GM19468 (cell line): ENCODE measurements at regions not wholly inside any gene's neighbourhood (a gene's known extent, or its start where the extent isn't known, plus 50 kb on each side); places are given as distances from the start of the nearest gene placed in this dataset.
"Not testable (repeated sequence)": the region's sequence is repeated elsewhere in the genome, so short reads cannot be mapped to it uniquely, and the experiment has no call there.

Source experiments
- ATAC-seq: cut with Tn5 transposase; IDR thresholded peaks from one replicate; pipeline ENCODE4 v1.9.1; 2021; ENCODE audit warnings: mild to moderate bottlenecking, moderate library complexity, moderate number of reproducible peaks; ENCODE audit not compliant: unreplicated experiment; ENCODE audit errors: extremely low read depth

DNA sequence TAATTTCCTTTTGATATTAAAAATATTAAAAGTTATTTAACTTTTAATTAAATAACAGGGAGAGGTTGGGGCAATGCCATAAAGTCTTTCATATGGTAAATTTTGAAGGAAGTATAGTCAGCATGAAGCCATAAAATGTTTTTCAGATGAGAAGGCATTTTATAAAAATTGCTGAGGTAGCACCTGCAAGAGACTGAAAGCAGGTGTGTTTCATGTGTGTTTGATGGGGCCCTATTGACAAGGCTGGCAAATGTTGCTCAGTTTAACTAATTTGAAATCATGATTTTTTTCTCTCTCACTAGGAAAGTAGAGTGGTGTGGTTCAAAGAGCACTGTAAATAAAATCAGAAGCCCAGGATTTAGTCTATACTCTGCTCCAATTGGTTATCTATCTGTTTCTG, 805.8 kb upstream of the C9orf72 start:
- ATAC-seq, result no peak

DNA sequence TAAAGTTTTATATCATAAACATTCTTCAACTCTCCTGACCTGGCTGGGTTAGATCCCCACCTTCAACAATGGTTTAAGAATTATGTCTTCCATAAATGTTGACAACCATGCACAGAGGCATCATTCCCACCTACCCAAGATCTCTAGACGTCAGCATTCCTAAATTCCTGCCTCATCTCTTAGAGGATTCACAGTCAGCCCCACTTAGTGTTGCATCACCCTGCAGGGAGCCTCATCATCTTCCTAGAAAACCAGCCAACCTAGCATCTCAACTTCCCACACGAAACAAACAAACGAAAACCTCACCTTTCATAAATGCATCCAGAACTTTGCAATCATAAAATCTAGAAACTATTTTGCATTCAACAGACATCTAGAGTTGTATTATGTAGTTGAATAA, 816.1 kb upstream of the C9orf72 start:
- ATAC-seq, result no peak

DNA sequence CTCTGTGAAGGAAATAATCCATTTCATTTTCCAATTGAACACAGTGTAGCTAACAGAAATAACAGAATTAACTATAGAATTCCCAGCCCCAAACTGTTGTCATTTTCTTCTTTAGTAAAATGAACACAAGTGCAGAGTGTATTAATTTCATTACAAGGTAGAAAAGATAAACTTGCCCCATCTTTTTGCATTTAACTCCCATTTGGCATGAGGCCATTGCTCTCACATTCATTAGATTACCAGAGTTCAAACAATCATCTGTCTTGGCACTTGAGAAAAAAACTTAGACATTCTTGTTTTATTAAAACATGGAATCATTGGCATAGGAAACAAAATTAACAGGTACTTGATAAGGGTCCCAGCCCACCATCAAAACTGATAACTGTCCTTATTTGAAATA, 821.5 kb upstream of the C9orf72 start:
- no peak for ATAC-seq

DNA sequence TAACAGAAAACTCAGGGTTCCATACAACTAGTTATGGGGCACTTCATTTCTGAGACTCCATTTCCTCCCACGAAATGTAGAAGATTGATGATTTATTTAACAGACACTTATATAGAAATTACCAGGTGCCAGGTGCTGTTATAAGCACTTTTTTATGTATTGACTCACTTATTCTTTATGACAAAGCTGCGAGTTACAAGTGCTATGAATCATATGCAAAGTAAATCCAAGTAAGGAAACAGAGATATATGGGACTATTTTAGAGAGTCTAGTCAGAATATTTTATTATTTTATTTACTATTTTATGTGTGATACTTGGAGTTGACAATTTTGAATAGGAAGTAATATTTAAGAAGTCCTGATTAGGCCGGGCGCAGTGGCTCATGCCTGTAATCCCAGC, 822.8 kb upstream of the C9orf72 start:
- ATAC-seq, result no peak

DNA sequence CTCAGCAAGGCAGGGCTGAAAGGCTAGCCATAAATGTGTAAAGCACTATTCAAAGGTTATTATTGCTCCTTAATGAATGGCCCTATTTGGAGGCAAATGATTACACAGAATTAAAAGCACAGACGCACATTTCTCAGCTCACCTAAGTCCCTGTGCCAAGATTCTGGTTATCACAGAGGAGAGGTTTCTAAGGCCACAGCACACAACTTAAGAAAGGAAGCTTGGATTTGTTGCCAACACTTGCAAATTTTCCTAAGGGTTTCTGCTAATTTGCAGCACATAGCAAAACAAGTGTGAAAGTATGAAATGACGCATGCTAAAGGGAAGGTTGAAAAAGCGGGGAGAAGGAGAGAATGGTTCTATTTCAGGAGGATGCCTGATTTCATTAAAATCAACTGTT, 834.1 kb upstream of the C9orf72 start:
- ATAC-seq, result no peak

DNA sequence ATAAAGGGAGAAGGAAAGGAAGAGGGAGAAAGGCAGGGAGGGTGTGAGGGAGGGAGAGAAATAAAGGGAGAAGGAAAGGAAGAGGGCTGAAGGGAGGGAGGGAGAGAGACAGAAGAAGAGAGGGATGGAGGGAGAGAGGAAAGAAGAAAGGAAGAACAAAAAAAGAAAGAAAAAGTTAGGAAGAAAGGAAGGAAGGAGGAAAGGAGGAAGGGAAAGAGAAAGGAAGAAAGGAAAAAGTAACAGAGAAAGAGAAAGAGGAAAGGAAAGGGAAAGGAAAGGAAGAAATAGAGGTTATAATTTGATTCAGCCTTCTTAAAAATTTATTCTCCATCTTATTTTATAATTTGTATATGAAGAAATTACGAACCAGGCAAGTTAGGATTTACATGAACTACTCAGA, 836.6 kb upstream of the C9orf72 start:
- ATAC-seq, result no peak

DNA sequence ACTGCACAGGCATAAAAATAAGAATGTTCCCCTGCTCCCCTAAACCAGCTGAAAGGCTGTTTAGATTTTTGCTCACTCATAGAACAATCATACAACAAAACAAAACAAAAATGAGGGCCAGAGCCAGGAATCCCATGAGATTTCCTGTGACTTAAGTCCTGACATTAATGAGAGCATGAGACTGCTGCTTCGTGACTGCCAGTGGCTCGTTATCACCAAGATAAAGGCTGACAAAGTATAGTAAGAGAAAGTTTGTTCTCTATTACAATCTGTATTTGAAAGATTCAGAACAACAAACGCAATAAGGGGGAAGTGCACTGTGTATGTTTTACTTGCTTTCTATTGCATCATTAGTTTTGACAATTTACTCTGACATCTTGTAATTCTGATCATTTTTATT, 837.1 kb upstream of the C9orf72 start:
- no peak for ATAC-seq

DNA sequence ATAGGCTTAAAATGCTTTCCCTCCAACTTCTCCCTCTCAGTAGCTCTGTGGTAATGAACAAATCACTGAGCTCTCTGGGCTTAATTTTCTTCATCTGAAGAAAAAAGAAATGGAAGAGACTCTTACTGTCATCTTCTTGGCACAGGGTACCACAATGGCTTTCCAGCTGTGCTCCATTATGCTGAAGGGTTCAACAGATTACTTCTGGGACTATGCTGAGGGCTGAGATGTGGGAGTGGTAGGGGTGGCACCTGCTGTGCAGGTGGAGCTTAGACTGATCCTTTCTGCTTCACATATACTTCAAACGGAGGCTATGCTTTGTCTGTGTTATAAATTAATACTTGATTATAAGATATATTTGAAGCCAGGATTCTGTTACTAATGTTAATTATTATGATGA, 840.2 kb upstream of the C9orf72 start:
- no peak for ATAC-seq

DNA sequence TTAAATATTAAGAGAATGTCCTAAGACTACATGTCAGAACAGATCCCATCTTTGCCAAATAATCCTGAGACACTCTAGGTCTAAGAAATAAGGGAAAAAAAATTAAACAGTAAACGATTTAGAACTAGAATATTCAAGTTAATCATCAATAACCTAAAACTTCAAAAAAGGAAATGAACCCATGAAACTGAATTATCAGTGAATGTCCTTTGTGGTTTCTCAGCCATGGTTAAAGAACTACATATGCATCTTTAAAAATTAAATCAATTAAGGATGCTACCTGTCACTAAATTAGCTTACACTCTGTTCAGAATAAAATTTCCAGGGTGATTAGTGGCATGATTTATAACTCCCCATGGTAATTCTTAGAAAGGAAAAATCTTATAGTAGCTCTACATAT, 850.0 kb upstream of the C9orf72 start:
- ATAC-seq, result no peak

DNA sequence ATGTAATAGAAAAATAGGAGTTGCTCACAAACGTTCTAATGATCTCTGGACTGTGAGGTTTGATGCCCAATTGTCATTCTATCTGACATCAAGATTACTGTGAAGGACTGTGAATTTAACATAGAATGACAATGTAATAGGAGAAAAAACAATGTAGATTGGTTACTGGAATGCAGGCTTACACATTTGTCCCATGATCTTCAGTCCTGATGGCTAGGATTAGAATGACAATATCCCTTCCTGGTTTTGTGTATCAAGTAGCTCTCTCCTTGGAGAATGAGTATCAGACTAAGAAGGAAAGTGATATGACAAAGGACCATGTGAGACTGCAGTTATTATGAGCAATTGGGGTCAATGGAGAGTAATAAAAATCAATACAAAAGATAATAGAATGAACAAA, 862.2 kb upstream of the C9orf72 start:
- no peak for ATAC-seq

DNA sequence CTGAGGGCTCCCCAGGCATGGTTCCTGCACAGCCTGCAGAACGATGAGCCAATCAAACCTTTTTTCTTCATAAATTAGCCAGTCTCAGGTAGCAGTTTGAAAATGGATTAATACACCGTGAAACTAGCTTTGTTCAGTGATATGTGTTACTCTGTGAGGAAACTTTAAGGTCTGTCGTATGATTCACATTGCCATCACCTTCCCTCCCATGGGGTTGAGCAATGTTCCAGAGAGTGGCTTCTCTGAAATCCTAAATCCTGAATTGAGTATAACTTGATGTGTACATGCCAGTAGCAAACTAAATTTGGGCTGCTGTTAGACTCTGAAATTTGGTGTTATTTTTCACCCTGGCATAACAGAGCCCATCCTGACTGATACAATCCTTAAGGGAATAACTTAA, 866.4 kb upstream of the C9orf72 start:
- no peak for ATAC-seq

DNA sequence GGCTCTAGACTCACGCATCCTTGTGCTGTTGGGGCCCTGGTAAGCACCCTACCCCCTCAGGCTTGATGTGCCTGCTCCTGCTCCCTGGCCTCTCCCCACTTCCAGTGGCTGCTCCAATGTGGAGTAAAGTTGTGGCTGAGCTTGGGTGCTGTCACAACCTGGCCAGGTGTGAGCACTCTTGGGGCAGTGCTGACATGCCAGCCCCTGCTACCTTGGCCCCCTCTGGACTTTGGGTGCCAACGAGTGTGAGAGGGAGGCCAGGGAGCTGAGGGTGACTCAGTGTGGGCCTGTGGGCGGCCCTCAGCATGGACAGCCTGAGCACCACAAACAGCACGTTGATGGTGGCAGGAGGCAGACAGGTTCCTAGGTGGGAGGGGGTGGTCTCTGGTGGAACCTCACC, 870.2 kb upstream of the C9orf72 start:
- ATAC-seq, result no peak

DNA sequence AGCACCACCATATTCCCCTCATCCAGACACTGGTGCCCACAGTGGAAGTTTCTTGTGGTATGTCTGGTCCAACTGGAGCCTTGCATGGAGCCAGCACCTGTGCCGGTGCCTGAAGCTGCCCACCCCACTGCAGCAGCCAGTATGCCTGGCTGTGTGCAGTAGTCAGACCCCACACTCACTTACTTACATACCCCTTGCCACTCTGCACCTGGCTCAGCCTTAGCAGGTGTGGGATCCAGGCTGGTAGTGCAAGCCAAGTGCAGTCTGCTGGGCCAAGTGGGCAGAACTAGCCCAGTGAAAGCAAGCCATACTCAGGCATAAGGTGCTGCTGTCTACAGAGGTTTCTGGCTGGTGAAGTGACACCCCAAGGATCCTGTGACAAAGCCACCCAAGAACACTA, 871.4 kb upstream of the C9orf72 start:
- ATAC-seq, result no peak

DNA sequence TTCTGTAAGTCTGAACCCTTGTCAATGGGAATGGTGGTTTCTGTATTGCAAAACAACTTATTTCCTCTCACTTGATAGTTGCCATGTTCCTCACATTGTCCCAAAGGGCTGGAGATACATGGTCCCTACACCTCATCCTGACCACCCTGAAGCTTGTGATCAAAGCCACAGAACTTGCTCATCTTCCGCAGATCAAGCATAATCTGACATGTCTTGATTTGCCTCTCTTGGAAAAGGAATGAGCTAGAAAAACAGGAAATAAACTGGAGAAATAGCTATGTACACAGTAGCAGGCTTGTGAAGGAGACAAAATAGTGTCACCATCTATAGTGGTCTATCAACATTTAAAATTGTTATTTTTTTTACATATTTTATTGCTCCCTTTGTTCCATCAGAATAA, 871.9 kb upstream of the C9orf72 start:
- ATAC-seq, result no peak

DNA sequence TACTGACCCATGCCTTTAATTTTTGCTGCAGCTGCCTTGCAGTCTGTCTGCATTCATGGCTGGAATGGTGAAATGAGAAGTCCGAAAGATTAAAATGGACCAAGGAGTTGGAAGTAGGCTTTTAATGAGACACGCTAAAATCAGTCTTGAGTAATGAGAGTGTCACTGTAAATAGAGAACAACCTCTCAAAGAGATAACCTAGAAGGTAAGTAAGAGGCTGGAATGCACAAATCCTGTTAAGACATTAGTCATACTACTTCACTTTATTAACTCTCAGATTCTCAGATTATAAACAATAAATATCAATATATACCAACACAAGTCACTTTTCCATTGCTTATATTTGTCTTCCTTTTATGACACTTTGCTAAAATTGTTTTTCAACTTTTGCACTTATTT, 880.6 kb upstream of the C9orf72 start:
- no peak for ATAC-seq

DNA sequence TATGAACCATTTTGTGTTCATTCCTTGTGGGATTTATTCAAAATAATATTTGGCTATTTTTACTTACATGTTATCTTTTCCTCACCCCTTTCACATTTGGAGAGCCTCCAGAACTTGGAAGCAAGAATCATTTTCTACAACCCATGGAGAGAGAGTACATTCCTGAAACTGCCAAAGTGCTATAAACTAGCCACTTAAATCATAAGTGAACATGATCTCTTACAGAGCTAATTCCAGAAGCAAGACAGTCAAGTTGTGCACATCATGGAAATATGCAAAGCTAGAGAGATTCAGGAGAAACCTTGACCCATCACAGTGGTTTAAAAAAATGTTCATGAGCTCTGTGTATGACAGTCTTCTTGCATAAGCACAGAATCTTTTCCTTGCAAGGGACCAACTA, 883.6 kb upstream of the C9orf72 start:
- ATAC-seq, result no peak

DNA sequence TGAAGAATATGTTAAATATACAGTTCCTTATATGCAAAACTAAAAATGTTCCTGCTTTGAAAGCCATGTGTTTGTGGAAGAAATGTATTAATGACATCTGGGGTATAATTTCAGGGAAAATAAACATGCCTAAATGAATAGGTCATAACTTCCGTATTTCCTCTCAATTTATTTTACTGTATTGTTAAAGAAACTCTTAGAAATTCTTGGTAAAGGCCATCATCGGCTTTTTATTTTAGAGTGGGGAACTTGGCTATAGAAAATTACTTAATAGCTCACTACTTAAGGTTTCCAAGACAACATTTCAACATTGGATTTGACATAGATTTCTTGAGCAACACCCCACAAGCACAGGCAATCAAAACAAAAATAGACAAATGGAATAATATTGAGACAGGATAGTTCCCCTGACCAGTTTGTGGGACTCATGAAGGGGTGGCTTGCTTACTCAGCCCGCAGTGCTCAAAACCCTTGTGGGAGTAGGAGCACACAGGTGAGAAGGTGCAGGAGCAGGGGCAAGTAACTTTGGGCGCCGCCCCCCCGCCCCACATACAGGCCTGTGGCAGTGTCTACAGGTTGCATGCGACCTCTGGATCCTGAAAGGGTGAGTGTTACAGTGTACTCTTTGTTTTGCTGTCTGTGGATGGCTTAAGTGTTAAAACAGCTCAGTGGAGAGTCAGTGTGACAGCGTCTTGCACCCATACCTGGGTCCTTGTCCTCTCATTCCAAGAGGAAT, 891.4 kb upstream of the C9orf72 start:
- ATAC-seq, result no peak

DNA sequence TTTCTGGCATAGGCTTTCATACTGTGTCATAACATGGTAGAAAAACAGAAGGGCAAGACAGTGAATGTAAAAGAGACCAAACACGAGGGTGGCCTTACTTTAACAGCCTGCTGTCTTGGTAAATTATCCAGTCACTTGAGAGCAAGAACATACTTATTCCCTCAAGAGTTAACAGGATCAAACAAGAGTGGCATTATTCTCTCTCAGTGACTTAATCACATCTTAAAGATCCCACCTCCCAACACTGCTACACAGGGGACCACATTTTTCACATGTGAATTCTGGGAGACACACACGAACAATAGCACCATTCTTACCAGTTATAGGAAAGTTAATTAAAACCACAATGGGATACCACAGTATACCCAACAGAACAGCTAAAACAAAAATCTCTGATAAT, 898.0 kb upstream of the C9orf72 start:
- ATAC-seq, result no peak

DNA sequence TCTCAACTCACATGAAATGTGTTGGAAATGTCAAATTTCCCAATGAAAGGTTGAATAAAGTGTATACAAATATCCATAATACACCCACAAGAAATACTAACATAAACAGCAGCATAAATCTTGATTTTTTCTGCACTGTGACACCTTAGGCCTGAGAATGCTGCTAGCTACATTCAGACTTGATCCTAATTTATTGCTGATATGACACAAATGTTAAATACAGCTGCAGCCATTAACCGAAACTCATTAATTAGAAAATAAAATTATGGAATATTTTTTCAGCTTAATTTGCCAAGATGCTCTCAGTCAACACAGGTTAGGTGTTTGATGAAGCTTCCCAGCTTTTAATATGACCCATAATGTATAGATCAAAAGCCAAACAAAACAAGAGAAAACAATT, 914.3 kb upstream of the C9orf72 start:
- no peak for ATAC-seq

DNA sequence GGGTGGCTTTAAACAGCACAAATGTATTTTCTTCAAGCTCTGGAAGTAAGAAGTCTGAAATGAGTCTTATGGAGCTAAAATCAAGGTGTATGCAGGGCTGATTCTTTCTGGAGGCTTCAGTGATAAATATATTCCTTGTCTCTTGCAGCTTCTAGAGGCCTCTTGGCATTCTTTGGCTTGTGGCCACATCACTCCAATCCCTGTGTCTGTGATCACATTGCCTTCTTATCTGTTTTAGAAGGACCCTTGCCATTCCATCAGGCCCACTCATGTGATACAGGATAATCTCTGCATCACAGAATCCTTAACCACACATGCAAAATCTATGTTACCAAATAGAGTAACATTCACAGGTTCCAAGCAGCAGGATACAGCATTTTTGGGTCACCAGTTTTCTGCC, 917.8 kb upstream of the C9orf72 start:
- no peak for ATAC-seq

DNA sequence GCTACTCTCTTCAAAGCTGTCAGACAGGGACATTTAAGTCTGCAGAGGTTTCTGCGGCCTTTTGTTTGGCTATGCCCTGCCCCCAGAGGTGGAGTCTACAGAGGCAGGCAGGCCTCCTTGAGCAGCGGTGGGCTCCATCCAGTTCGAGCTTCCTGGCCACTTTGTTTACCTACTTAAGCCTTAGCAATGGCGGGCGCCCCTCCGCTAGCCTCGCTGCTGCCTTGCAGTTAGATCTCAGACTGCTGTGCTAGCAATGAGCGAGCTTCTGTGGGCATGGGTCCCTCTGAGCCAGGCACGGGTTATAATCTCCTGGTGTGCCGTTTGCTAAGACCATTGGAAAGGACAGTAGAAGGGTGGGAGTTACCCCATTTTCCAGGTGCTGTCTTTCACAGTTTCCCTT, 924.9 kb upstream of the C9orf72 start:
- not testable (repeated sequence) for ATAC-seq

DNA sequence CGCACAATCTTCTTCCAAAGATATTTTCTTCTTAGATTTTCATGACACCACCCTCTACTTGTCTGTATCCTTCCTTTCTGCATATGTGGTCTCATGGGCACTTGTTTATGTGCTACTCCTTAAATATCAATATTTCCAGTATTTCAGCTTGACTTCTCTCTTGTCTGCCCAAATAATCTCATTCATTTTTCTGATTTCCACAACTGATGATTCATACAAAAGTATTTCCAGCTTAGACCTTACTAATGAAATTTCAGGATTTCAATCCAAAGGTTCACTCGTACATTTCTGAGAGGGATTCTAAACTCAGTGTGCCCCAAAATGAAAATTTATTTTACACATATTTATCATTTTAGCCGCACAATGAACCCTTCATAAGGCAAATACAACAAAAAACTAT, 928.9 kb upstream of the C9orf72 start:
- ATAC-seq, result no peak

DNA sequence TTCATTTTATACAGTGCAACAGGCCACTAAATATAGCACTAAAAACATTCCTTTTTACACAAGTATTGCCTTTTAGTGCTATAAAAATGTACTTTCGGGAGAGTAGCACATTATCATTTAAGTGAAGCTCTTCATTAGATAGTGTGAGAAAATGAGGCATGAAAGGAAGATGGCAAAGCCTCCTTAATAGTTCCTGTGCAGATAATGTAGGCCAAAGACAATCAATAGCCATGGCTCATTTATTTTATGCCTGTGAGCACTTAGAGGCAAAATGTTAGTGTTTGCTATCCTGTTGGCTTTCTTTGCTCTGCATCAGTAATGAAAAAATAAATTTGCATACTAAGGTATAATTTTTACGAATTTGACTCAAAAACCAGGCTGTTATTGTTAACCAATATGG, 929.5 kb upstream of the C9orf72 start:
- no peak for ATAC-seq
